Thyroid gland (tissue), 4 donors: ENCODE measurements at regions not wholly inside any gene's neighbourhood (a gene's known extent, or its start where the extent isn't known, plus 50 kb on each side); places are given as distances from the start of the nearest gene placed in this dataset.

ENCODE experiments used
- CTCF ChIP-seq, 6 experiments: fragments of 200-600 bp in 3 of 6; fragments of 450-650 bp in 3 of 6; sonication (generic) in 3 of 6; IDR thresholded peaks; one replicate each; pipeline ENCODE4 v1.5.1; 2016 to 2019; ENCODE audit warnings: antibody characterized with exemption in 6 of 6, mild to moderate bottlenecking in 2 of 6, inconsistent platforms in 1 of 6, moderate library complexity in 1 of 6
- POLR2A ChIP-seq, 2 donors: fragments of 450-650 bp; IDR thresholded peaks; one replicate each; pipeline ENCODE4 v1.6.1; 2017; ENCODE audit warnings: antibody characterized with exemption in 2 of 2, mild to moderate bottlenecking in 2 of 2, moderate library complexity in 1 of 2

- TF ChIP-seq POLR2A (IDR thresholded peaks at IDR 0.05) (no peak), CTCF (IDR thresholded peaks at IDR 0.05) (no peak)
Observed at GRCh38 chr6:54445207-54445606, 137.0 kb downstream of the TINAG start.
